ENCODE measurements at regions not wholly inside any gene's neighbourhood (a gene's known extent, or its start where the extent isn't known, plus 50 kb on each side); places are given as distances from the start of the nearest gene placed in this dataset.

DNA sequence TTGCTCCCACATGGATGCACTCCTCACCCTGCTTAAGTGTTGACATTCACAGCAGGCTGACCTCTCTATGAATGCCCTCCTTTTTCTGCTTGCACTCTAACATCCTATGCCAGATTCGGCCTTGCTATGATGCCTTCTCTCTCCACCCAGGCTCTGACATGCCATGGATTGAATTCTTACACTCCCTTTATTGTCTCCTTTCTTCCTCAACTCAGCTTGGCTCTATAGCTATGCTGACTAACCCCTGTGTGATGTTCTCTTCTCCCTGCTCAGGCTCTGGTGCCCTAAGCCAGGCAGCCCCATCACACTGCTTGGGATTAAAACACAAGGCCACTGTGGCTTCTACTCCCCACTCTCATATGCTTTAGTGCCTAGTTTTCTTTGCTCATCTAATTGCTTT lies 563.7 kb downstream of the NSUN3 start:
- Histone ChIP-seq H3K4me2 (ENCODE audit: low read length) (no peak overlapping the region), H3K9me3 (ENCODE audit: low read length) (no peaks in the 10 kb centered on the region), H3K27me3 (ENCODE audit: insufficient read depth, low read depth, low read length) (no peaks in the 10 kb centered on the region), H3F3A (ENCODE audit: insufficient read depth, low read length, poor library complexity, severe bottlenecking) (no peaks in the 10 kb centered on the region), H3K4me3 (ENCODE audit: low read length) (no peak overlapping the region), H3K27ac (ENCODE audit: low read length) (no peak overlapping the region), H3K36me3 (ENCODE audit: insufficient read depth, low read length) (no peaks in the 10 kb centered on the region), H4K20me1 (ENCODE audit: insufficient read depth) (no peaks in the 10 kb centered on the region), H2AFZ (ENCODE audit: low read depth, low read length) (no peak overlapping the region), H3K9ac (ENCODE audit: low read length) (no peak overlapping the region), H3K79me2 (replicated peaks; ENCODE audit: insufficient read depth, low read length) (no peaks in the 10 kb centered on the region), H3K9me2 (ENCODE audit: insufficient read depth, low read length) (no peaks in the 10 kb centered on the region)
- TF ChIP-seq EP300 (conservative IDR thresholded peaks at IDR 0.05; ENCODE audit: poor library complexity, severe bottlenecking) (no peak), EZH2 (IDR thresholded peaks at IDR 0.05; ENCODE audit: borderline replicate concordance, insufficient read depth, low read length, poor library complexity, severe bottlenecking) (no peak), SMC3 (conservative IDR thresholded peaks at IDR 0.05; ENCODE audit: poor library complexity) (no peak), POLR2AphosphoS5 (IDR thresholded peaks at IDR 0.05) (no peak), TAF1 (IDR thresholded peaks at IDR 0.05; ENCODE audit: low read depth) (no peak)
- TF ChIP-seq, protein P1, sequence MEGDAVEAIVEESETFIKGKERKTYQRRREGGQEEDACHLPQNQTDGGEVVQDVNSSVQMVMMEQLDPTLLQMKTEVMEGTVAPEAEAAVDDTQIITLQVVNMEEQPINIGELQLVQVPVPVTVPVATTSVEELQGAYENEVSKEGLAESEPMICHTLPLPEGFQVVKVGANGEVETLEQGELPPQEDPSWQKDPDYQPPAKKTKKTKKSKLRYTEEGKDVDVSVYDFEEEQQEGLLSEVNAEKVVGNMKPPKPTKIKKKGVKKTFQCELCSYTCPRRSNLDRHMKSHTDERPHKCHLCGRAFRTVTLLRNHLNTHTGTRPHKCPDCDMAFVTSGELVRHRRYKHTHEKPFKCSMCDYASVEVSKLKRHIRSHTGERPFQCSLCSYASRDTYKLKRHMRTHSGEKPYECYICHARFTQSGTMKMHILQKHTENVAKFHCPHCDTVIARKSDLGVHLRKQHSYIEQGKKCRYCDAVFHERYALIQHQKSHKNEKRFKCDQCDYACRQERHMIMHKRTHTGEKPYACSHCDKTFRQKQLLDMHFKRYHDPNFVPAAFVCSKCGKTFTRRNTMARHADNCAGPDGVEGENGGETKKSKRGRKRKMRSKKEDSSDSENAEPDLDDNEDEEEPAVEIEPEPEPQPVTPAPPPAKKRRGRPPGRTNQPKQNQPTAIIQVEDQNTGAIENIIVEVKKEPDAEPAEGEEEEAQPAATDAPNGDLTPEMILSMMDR (IDR thresholded peaks at IDR 0.05; ENCODE audit: poor library complexity, severe bottlenecking), result no peak
- TF ChIP-seq, protein P2, sequence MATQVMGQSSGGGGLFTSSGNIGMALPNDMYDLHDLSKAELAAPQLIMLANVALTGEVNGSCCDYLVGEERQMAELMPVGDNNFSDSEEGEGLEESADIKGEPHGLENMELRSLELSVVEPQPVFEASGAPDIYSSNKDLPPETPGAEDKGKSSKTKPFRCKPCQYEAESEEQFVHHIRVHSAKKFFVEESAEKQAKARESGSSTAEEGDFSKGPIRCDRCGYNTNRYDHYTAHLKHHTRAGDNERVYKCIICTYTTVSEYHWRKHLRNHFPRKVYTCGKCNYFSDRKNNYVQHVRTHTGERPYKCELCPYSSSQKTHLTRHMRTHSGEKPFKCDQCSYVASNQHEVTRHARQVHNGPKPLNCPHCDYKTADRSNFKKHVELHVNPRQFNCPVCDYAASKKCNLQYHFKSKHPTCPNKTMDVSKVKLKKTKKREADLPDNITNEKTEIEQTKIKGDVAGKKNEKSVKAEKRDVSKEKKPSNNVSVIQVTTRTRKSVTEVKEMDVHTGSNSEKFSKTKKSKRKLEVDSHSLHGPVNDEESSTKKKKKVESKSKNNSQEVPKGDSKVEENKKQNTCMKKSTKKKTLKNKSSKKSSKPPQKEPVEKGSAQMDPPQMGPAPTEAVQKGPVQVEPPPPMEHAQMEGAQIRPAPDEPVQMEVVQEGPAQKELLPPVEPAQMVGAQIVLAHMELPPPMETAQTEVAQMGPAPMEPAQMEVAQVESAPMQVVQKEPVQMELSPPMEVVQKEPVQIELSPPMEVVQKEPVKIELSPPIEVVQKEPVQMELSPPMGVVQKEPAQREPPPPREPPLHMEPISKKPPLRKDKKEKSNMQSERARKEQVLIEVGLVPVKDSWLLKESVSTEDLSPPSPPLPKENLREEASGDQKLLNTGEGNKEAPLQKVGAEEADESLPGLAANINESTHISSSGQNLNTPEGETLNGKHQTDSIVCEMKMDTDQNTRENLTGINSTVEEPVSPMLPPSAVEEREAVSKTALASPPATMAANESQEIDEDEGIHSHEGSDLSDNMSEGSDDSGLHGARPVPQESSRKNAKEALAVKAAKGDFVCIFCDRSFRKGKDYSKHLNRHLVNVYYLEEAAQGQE (IDR thresholded peaks at IDR 0.05; ENCODE audit: borderline replicate concordance), result no peak

DNA sequence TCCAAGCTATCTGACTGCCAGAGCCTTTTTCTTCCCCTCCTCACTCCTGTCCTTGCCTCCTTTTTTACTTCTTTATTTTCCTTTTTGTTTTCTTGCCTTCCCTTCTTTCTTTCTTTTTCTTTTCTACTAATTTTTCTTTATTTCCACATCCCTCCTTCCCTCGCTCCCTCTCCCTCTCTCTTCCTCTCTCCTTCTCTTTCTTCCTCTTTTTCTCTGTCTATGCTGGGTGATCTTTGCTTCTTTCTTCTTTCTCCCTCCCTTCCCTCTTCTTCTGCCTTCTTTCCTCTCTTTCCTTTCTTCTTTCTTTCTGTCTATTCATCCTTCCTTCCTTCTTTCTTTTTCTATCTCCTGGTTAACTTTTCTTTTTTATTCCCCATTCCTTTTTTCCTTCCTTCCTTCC lies 564.8 kb downstream of the NSUN3 start:
- Histone ChIP-seq H3K27ac (ENCODE audit: low read length) (no peak overlapping the region), H2AFZ (ENCODE audit: low read depth, low read length) (no peak overlapping the region), H3K9ac (ENCODE audit: low read length) (no peak overlapping the region), H3K4me3 (ENCODE audit: low read length) (no peak overlapping the region), H3F3A (ENCODE audit: insufficient read depth, low read length, poor library complexity, severe bottlenecking) (no peaks in the 10 kb centered on the region), H3K9me3 (ENCODE audit: low read length) (no peaks in the 10 kb centered on the region), H3K4me2 (ENCODE audit: low read length) (no peak overlapping the region), H3K9me2 (ENCODE audit: insufficient read depth, low read length) (no peaks in the 10 kb centered on the region), H3K36me3 (ENCODE audit: insufficient read depth, low read length) (no peaks in the 10 kb centered on the region), H3K79me2 (replicated peaks; ENCODE audit: insufficient read depth, low read length) (no peaks in the 10 kb centered on the region), H4K20me1 (ENCODE audit: insufficient read depth) (no peaks in the 10 kb centered on the region), H3K27me3 (ENCODE audit: insufficient read depth, low read depth, low read length) (no peaks in the 10 kb centered on the region)
- no peak for TF ChIP-seq EZH2 (IDR thresholded peaks at IDR 0.05; ENCODE audit: borderline replicate concordance, insufficient read depth, low read length, poor library complexity, severe bottlenecking)
- no peak for TF ChIP-seq EP300 (conservative IDR thresholded peaks at IDR 0.05; ENCODE audit: poor library complexity, severe bottlenecking)
- TF ChIP-seq, protein P2 (IDR thresholded peaks at IDR 0.05; ENCODE audit: borderline replicate concordance), result no peak
- no peak for TF ChIP-seq SMC3 (conservative IDR thresholded peaks at IDR 0.05; ENCODE audit: poor library complexity)
- TF ChIP-seq TAF1 (IDR thresholded peaks at IDR 0.05; ENCODE audit: low read depth), result no peak
- TF ChIP-seq, protein P1 (IDR thresholded peaks at IDR 0.05; ENCODE audit: poor library complexity, severe bottlenecking), result no peak
- TF ChIP-seq RAD21 (conservative IDR thresholded peaks at IDR 0.05), result no peak
- no peak for TF ChIP-seq MXI1 (conservative IDR thresholded peaks at IDR 0.05; ENCODE audit: poor library complexity, severe bottlenecking)
- TF ChIP-seq POLR2AphosphoS5 (IDR thresholded peaks at IDR 0.05), result no peak
